Fibroblast of pulmonary artery (primary cell): ENCODE measurements at regions not wholly inside any gene's neighbourhood (a gene's known extent, or its start where the extent isn't known, plus 50 kb on each side); places are given as distances from the start of the nearest gene placed in this dataset.

Experiments used
- DNase-seq: peaks from one replicate; pipeline ENCODE4 v3.0.0-alpha.2; 2010; ENCODE audit warnings: low read depth
- H3K4me3 ChIP-seq: replicated peaks from 2 replicates; pipeline ENCODE4 v1.5.1; 2011; ENCODE audit warnings: low read depth, mild to moderate bottlenecking, control low read depth, low read length, moderate library complexity
- CTCF ChIP-seq: IDR thresholded peaks from 2 replicates; pipeline ENCODE4 v1.5.1; 2011; ENCODE audit warnings: mild to moderate bottlenecking, control low read depth, low read length, inconsistent platforms; ENCODE audit errors: missing control alignments

GRCh38 chrX:115486510-115486909 lies 74.5 kb upstream of the PLS3 start:
- TF ChIP-seq CTCF = no peak
- H3K4me3 ChIP-seq = no peak overlapping the region
- no peak for DNase-seq

DNA sequence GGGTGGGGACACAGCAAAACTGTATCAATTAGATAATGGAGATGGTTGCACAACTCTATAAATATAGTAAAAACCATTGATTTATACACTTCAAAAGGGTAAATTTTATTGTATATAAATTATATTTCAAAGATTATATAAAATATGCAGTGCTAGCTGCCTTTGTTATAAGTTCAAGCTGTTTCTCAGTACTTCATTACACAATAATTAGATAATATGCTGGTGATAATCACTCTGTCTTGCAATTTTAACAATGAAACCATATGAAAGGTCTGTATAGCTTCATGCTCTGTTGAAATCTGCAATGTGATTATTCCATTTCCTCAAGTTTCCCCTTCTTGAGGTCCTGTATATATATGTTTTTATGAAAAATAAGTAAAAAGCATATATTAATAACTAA lies 73.4 kb upstream of the PLS3 start:
- DNase-seq = peak; percentile 13
- TF ChIP-seq CTCF = no peak
- no peak overlapping the region for H3K4me3 ChIP-seq

DNA sequence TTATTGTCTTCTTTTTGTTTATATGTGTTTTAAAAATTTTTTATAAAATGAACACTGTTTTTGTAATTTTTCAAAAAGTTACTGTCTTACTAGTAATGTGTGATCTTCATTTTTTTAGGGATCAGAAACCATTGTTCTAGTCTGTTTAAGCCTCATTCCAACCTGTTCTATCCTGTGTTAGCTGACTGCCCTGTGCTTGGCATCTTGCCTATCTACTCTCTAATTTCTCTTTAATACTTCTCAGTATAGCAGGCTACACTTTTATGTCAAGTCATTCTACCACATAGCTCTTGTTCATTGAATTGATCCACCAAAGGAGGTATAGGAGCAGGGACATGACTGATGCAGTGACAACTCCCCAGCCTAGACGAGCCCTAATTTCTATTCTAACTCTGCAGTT lies 70.2 kb upstream of the PLS3 start:
- DNase-seq = no peak
- no peak overlapping the region for H3K4me3 ChIP-seq
- TF ChIP-seq CTCF = no peak

GRCh38 chrX:115491766-115492165 lies 69.2 kb upstream of the PLS3 start:
- peak; percentile 37 for DNase-seq
- no peak for TF ChIP-seq CTCF
- H3K4me3 ChIP-seq = no peak overlapping the region

DNA sequence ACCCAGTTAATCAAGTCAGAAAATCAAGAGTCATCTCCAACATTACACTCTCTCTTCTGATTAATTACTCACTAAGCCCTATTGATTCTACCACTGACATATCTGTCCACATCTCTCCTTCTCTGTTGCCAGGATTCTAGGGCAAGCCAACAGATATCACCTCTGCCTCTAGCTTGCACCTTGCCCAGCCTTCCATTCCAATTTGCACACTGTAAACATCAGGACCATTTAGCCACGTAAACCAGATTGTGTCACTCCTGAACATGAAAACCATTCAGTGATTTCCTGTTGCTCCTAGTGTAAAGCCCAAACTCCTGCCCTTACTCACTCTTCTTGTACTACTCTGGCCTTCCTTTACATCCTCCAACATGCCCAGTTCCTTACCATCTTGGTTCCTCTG lies 68.0 kb upstream of the PLS3 start:
- TF ChIP-seq CTCF = no peak
- H3K4me3 ChIP-seq = no peak overlapping the region
- DNase-seq = no peak

DNA sequence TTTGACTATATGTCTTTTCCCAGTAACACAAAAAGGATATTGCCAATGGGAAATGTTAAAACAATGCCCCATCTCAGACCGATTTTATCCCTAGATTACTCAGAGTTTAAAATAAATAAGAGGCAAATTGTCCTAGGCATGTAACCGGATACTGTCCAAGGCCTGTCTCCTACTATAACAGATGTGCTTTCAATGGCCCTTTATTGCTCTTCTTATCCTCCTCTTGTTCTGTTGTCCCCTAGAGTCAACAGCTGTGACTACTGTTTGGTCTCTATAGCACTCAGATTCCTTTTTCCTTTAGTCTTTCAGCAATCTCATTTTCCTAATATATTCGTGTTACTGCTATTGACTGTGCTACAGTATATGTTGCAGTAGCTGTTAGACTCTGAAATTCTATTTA lies 66.8 kb upstream of the PLS3 start:
- no peak for TF ChIP-seq CTCF
- no peak for DNase-seq
- H3K4me3 ChIP-seq = no peak overlapping the region

DNA sequence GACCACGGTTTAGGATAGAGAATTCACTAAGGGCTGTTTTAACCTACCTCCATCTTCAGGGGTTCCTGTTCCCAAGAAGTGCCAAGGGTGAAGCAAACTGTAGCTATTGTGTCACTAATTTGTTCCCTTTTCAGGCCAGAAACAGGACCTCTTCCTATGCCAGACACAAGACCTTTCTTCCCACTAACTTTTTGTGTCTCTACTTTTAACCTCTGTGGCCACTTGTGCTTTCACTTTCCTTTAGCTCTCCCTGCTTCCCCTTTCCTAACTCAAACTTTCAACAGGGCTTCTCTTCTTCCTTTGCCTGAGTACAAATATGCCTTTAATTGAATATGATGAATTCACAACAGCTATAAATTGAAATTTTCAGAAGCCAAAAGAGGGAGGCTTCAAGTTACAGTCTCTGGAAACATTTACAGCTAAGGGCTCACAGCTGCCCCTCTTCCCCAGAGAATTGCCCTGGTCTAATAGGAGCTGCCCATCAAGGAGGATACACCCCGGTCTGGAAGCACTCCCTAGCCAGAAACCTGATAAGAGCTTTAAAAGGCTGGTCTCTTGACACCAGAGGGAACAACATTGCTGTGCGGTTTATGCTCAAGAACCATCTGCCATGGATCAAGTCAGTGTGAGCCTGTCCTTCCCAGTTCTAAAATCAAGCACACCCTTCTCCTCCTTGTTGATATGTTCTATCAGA lies 61.7 kb upstream of the PLS3 start:
- DNase-seq = peak; percentile 9
- H3K4me3 ChIP-seq = no peak overlapping the region

More for the DNA sequence above, 61.7 kb upstream of the PLS3 start:
- no peak for TF ChIP-seq CTCF
